AG04449 (cell line): ENCODE measurements at regions not wholly inside any gene's neighbourhood (a gene's known extent, or its start where the extent isn't known, plus 50 kb on each side); places are given as distances from the start of the nearest gene placed in this dataset.

Experiments used
- CTCF ChIA-PET: fragments of 350-600 bp; formaldehyde crosslinking; extraction: SDS; loops from one replicate; lab custom pipeline; 2021; ENCODE audit warnings: antibody characterized with exemption; lab: Yijun Ruan, JAX
- POLR2A ChIA-PET: fragments of 400-600, 350-600 bp; formaldehyde crosslinking; extraction: SDS; loops from one replicate; lab custom pipeline; 2020; ENCODE audit warnings: antibody characterized with exemption, inconsistent platforms; lab: Yijun Ruan, JAX
- DNase-seq: peaks from one replicate; pipeline ENCODE4 v3.0.0-alpha.2; 2010; ENCODE audit warnings: low read depth, low spot score
- H3K4me3 ChIP-seq: 2 replicates; pipeline ENCODE4 v1.5.1; 2011; ENCODE audit warnings: low read depth, mild to moderate bottlenecking, control low read depth, low read length
- TF ChIP-seq, protein P1 (sequence below): IDR thresholded peaks from one replicate; pipeline ENCODE4 v1.5.1; 2011; ENCODE audit warnings: mild to moderate bottlenecking, moderate library complexity, low read length, control low read depth, inconsistent platforms; ENCODE audit not compliant: insufficient read depth; ENCODE audit errors: missing control alignments

DNA sequence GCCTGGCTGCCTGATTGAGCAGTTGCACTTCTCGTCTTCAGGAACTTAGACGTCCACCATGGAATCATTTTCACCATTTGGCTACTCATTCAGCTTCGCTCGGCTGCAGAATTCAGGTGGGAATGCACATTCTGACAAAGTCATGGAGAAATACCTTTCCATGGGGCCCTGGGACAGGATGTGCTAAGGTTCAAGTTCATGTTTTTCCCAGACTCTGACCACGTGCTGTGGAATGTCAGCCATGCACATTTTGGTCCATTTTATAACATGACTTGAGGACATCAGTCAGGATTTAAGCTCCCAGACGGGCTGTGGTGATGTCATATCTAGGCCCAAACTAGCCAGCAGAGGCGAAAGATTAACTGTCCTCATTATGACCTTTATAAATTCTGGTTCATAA, 205.3 kb downstream of the TBXT start:
- no peak for DNase-seq
- ChIA-PET CTCF (no interaction called here), POLR2A (no interaction called here)
- no peak overlapping the region for H3K4me3 ChIP-seq
- TF ChIP-seq, protein P1, sequence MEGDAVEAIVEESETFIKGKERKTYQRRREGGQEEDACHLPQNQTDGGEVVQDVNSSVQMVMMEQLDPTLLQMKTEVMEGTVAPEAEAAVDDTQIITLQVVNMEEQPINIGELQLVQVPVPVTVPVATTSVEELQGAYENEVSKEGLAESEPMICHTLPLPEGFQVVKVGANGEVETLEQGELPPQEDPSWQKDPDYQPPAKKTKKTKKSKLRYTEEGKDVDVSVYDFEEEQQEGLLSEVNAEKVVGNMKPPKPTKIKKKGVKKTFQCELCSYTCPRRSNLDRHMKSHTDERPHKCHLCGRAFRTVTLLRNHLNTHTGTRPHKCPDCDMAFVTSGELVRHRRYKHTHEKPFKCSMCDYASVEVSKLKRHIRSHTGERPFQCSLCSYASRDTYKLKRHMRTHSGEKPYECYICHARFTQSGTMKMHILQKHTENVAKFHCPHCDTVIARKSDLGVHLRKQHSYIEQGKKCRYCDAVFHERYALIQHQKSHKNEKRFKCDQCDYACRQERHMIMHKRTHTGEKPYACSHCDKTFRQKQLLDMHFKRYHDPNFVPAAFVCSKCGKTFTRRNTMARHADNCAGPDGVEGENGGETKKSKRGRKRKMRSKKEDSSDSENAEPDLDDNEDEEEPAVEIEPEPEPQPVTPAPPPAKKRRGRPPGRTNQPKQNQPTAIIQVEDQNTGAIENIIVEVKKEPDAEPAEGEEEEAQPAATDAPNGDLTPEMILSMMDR, result no peak

DNA sequence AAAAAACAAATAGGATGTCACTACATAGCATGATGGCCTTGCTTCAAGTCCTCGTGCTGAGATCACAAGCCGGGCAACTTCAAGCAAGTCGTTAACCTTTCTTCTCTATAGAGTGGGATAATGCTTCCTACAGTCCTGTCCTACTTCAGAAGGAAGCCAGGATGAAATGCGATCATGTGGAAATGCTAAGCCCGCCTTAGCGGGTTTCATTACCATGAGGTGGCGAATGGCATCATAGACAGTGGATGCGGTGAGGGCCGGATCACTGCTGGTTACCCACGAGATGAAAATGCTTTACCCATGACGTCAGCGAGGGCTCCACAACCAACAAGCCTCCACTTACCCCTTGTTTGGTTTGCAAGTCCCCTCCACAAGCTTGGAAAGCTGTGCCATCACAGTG, 206.4 kb downstream of the TBXT start:
- TF ChIP-seq, protein P1, result no peak
- CTCF ChIA-PET, result no interaction called here
- DNase-seq, result no peak
- POLR2A ChIA-PET, result no interaction called here
- no peak overlapping the region for H3K4me3 ChIP-seq

DNA sequence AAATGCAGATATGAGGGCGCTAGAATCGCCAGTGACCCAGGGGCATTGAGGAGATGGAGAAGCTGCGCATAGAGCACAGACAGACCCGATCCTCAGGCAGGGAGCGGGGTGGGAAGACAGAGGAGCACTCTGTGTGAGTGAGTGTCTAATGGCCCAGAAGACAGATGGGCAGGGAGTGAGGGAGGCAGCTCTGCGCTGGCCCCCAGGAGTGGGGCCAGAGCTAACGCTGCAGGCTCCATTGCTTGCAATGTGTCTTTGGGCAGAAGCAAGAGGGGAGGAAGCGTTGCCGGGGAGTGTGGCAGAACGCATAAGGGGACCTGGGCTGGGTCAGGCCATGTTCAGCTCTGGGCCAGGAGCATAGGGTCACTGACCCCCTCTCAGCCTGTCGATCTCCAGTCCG, 207.0 kb downstream of the TBXT start:
- H3K4me3 ChIP-seq, result no peak overlapping the region
- ChIA-PET POLR2A (no interaction called here), CTCF (no interaction called here)
- TF ChIP-seq, protein P1, result no peak
- DNase-seq, result no peak

DNA sequence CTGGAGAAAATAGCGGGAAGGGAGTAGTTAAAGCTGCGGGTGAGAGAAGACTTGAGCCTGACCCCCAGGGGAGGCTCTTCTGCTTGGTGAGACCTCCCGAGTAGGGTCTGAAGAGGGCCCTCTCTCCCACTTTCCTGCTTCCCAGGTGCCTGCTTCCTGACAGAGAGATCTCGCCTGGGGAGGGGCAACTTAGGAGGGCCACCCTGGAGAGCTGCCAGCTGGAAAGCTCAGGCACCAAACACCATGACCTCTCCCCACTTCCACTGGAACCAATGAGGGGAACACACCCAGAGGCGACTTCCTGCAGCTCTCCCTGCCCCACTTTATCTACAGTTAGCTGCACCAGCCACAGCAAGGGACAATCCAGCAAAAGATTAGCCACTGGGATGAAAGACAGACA, 208.0 kb downstream of the TBXT start:
- no peak overlapping the region for H3K4me3 ChIP-seq
- ChIA-PET POLR2A (no interaction called here), CTCF (interaction anchor here (1.2 kb wide), 1 partner anchor 11 kb away, joined by 4 read pairs; no protein-coding TSS in a partner anchor)
- DNase-seq, result no peak
- TF ChIP-seq, protein P1, result no peak

DNA sequence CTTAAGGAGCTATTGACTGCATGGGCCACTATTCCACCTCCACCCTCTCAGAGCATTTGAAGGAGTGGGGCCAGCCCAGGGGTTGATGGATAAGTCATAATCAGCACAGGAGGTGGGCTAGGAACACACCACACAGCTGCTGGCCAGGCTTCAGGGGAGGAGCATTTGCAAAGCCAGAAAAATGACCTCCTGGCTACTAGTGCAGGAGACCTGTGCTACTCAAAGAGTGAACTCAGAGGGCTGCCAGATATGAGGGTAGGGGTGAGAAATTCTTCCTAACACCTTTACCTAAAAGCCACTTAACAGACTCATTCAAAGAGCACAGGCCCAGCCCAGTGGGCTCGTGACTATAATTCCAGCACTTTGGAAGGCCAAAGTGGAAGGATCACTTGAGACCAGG, 210.8 kb downstream of the TBXT start:
- POLR2A ChIA-PET, result no interaction called here
- CTCF ChIA-PET, result no interaction called here
- DNase-seq, result no peak
- TF ChIP-seq, protein P1, result no peak
- no peak overlapping the region for H3K4me3 ChIP-seq

DNA sequence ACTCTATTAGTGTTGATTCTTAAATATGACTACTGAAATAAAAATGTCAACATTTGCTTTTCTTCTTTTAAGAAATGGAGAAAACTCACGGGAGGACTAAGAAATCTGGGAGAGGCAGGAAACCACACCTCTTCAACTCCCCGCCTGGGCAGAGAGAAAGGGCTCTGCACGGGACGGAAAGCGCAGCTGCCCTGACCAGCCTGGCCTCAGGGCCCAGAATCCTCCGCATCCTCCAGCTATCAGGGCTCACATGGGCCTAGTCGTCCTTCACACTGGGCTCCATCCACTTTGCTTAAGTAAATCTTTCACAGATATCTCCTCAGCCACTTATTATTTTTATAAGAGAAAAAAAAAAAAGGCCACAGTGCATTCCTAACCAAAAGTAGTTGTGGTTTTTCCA, 215.1 kb downstream of the TBXT start:
- TF ChIP-seq, protein P1, result no peak

More for the DNA sequence above, 215.1 kb downstream of the TBXT start:
- DNase-seq, result no peak
- H3K4me3 ChIP-seq, result no peak overlapping the region
- ChIA-PET POLR2A (no interaction called here), CTCF (no interaction called here)
